B cell (primary cell): ENCODE measurements at regions not wholly inside any gene's neighbourhood (a gene's known extent, or its start where the extent isn't known, plus 50 kb on each side); places are given as distances from the start of the nearest gene placed in this dataset.

ENCODE experiments used
- ATAC-seq: fragments of 200-7000 bp; cut with Tn5 transposase; one replicate; pipeline ENCODE4 v1.10.0; 2021; ENCODE audit warnings: low read depth, mild to moderate bottlenecking, moderate number of reproducible peaks, moderate library complexity
- CTCF ChIA-PET: fragments of 350-600 bp; sonication (Branson Sonifier 250); formaldehyde crosslinking; loops from one replicate; lab custom pipeline; 2021; ENCODE audit warnings: antibody characterized with exemption, inconsistent platforms; lab: Charles Lee
- POLR2A ChIA-PET: fragments of 350-600 bp; sonication (Branson Sonifier 250); formaldehyde crosslinking; loops from one replicate; lab custom pipeline; 2021; ENCODE audit warnings: antibody characterized with exemption; lab: Charles Lee
- DNase-seq: peaks from one replicate; pipeline ENCODE4 v3.0.0; 2013
- H2AFZ ChIP-seq: 2 replicates; pipeline ENCODE4 v1.6.1; 2012; ENCODE audit warnings: mild to moderate bottlenecking, low read depth, low read length; ENCODE audit not compliant: insufficient read depth, poor library complexity, severe bottlenecking
- H3K27ac ChIP-seq, 2 donors: 1 replicate in 1 of 2; 2 replicates in 1 of 2; pipeline ENCODE4 v1.5.1; 2012 to 2013; ENCODE audit warnings: low read length in 2 of 2, mild to moderate bottlenecking in 2 of 2, moderate library complexity in 1 of 2
- H3K27me3 ChIP-seq, 4 experiments: fragments of 200-600 bp in 1 of 4; sonication (generic) in 1 of 4; replicated peaks in 1 of 4; 1 replicate in 2 of 4; 2 replicates in 2 of 4; pipeline versions ENCODE4 v1.6.1 to v1.7.0; 2013 to 2016; ENCODE audit warnings: low read length in 3 of 4, mild to moderate bottlenecking in 2 of 4, mixed read lengths in 1 of 4, moderate library complexity in 1 of 4; ENCODE audit not compliant: insufficient read depth in 4 of 4, control insufficient read depth in 3 of 4; ENCODE audit errors: control extremely low read depth in 1 of 4
- H3K36me3 ChIP-seq, 2 experiments: replicated peaks in 1 of 2; 1 replicate in 1 of 2; 2 replicates in 1 of 2; pipeline versions ENCODE4 v1.6.1 to v1.7.1; 2013; ENCODE audit warnings: low read length in 1 of 2; ENCODE audit not compliant: insufficient read depth in 2 of 2, control insufficient read depth in 1 of 2; ENCODE audit errors: control extremely low read depth in 1 of 2, extremely low read depth in 1 of 2
- H3K4me1 ChIP-seq, 2 donors: fragments of 200-600 bp in 1 of 2; sonication (generic) in 1 of 2; 1 replicate in 1 of 2; 2 replicates in 1 of 2; pipeline versions ENCODE4 v1.5.1 to v1.6.1; 2013 to 2017; ENCODE audit warnings: low read length in 2 of 2; ENCODE audit not compliant: control insufficient read depth in 2 of 2, insufficient read depth in 2 of 2
- H3K4me2 ChIP-seq: replicated peaks from 2 replicates; pipeline ENCODE3; 2012; ENCODE audit warnings: mild to moderate bottlenecking, low read depth, low read length; ENCODE audit not compliant: poor library complexity, severe bottlenecking
- H3K4me3 ChIP-seq, 5 experiments: fragments of 200-600 bp in 1 of 5; sonication (generic) in 1 of 5; 1 replicate in 3 of 5; 2 replicates in 2 of 5; pipeline versions ENCODE4 v1.5.1 to v1.7.0; 2011 to 2016; ENCODE audit warnings: low read length in 4 of 5, mild to moderate bottlenecking in 4 of 5, low read depth in 2 of 5, control low read depth in 1 of 5, moderate library complexity in 1 of 5; ENCODE audit not compliant: insufficient read depth in 1 of 5; ENCODE audit errors: control extremely low read depth in 1 of 5, extremely low read depth in 1 of 5
- H3K79me2 ChIP-seq: fragments of 200-600 bp; sonication (generic); one replicate; pipeline ENCODE4 v1.6.0; 2016; ENCODE audit warnings: low read length; ENCODE audit not compliant: control insufficient read depth, insufficient read depth
- H3K9ac ChIP-seq: fragments of 200-600 bp; sonication (generic); 2 replicates; pipeline ENCODE4 v1.6.1; 2017; ENCODE audit warnings: mild to moderate bottlenecking, low read length, moderate library complexity
- H3K9me3 ChIP-seq, 3 donors: one replicate each; pipeline versions ENCODE4 v1.6.1 to v1.7.1; 2013; ENCODE audit warnings: low read length in 2 of 3; ENCODE audit not compliant: control insufficient read depth in 2 of 3, insufficient read depth in 1 of 3; ENCODE audit errors: control extremely low read depth in 1 of 3
- H4K20me1 ChIP-seq: 2 replicates; pipeline ENCODE4 v1.6.0; 2012; ENCODE audit warnings: mild to moderate bottlenecking, low read length; ENCODE audit not compliant: insufficient read depth, control insufficient read depth, poor library complexity, severe bottlenecking
- H3K27ac Mint-ChIP-seq: one replicate; pipeline ENCODE4 v1.8.0; 2021; ENCODE audit warnings: mixed read lengths
- H3K27me3 Mint-ChIP-seq: one replicate; pipeline ENCODE4 v1.8.0; 2021; ENCODE audit warnings: mixed read lengths
- H3K4me1 Mint-ChIP-seq: one replicate; pipeline ENCODE4 v1.8.0; 2021; ENCODE audit warnings: mixed read lengths
- H3K4me3 Mint-ChIP-seq: one replicate; pipeline ENCODE4 v1.8.0; 2021; ENCODE audit warnings: mixed read lengths
- H3K9me3 Mint-ChIP-seq: one replicate; pipeline ENCODE4 v1.8.0; 2022; ENCODE audit warnings: mixed read lengths; ENCODE audit not compliant: insufficient read depth
- EZH2 ChIP-seq: IDR thresholded peaks from 2 replicates; pipeline ENCODE4 v1.6.1; 2012; ENCODE audit warnings: borderline replicate concordance, low read depth, mild to moderate bottlenecking, moderate library complexity, low read length; ENCODE audit not compliant: insufficient read depth, poor library complexity, severe bottlenecking
- WGBS: methylation state at CpG from one replicate; pipeline ENCODE4 v1.1.5; 2013; ENCODE audit warnings: missing lambda C conversion rate; ENCODE audit not compliant: insufficient coverage; 5-methylcytosine and 5-hydroxymethylcytosine counted together
- intact Hi-C: fragments of 100-400 bp; cut with micrococcal nuclease; formaldehyde crosslinking; loops from one replicate; pipeline ENCODE4 v1.10.0; 2022
- TF ChIP-seq, protein P1 (sequence below): fragments of 200-600 bp; IDR thresholded peaks from one replicate; pipeline ENCODE4 v1.8.0; 2022; ENCODE audit warnings: antibody characterized with exemption, mild to moderate bottlenecking

GRCh38 chr5:123285122-123286023, 137.8 kb downstream of the CEP120 start:
- H3K27ac ChIP-seq: no peak overlapping the region
- POLR2A ChIA-PET: interaction anchor here (0.5 kb wide), 1 partner anchor 1324 kb away, joined by 3 read pairs; no protein-coding TSS in a partner anchor
- TF ChIP-seq, protein P1, sequence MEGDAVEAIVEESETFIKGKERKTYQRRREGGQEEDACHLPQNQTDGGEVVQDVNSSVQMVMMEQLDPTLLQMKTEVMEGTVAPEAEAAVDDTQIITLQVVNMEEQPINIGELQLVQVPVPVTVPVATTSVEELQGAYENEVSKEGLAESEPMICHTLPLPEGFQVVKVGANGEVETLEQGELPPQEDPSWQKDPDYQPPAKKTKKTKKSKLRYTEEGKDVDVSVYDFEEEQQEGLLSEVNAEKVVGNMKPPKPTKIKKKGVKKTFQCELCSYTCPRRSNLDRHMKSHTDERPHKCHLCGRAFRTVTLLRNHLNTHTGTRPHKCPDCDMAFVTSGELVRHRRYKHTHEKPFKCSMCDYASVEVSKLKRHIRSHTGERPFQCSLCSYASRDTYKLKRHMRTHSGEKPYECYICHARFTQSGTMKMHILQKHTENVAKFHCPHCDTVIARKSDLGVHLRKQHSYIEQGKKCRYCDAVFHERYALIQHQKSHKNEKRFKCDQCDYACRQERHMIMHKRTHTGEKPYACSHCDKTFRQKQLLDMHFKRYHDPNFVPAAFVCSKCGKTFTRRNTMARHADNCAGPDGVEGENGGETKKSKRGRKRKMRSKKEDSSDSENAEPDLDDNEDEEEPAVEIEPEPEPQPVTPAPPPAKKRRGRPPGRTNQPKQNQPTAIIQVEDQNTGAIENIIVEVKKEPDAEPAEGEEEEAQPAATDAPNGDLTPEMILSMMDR: no peak
- no peak for TF ChIP-seq EZH2
- H4K20me1 ChIP-seq: no peaks in the 10 kb centered on the region
- ATAC-seq (no peak), DNase-seq (no peak)
- no peaks in the 10 kb centered on the region for H3K79me2 ChIP-seq
- Mint-ChIP-seq H3K4me3 (no peak overlapping the region), H3K27ac (no peak overlapping the region), H3K9me3 (no peaks in the 10 kb centered on the region), H3K4me1 (peaks cover 2% of the 10 kb centered on the region), H3K27me3 (peaks cover 40% of the 10 kb centered on the region)
- no peaks in the 10 kb centered on the region for H3K9me3 ChIP-seq
- H3K4me3 ChIP-seq: no peak overlapping the region
- no peak overlapping the region for H3K4me2 ChIP-seq
- peaks cover 0 to 9% (median 3%) of the 10 kb centered on the region in 4 experiments for H3K27me3 ChIP-seq
- H2AFZ ChIP-seq: no peak overlapping the region
- CTCF ChIA-PET: no interaction called here
- no peak overlapping the region for H3K9ac ChIP-seq
- H3K4me1 ChIP-seq: no peaks in the 10 kb centered on the region
- no peaks in the 10 kb centered on the region for H3K36me3 ChIP-seq
- 13% methylated on average over 24 of the region's 34 CpGs for WGBS
- intact Hi-C loops: no loop called here

GRCh38 chr5:123283499-123283898, 139.7 kb downstream of the CEP120 start:
- no peak overlapping the region for H2AFZ ChIP-seq
- no peak overlapping the region for H3K4me2 ChIP-seq
- no peak overlapping the region for H3K9ac ChIP-seq
- H3K4me3 ChIP-seq: no peak overlapping the region
- intact Hi-C loops: no loop called here
- Mint-ChIP-seq H3K4me1 (peaks cover 2% of the 10 kb centered on the region), H3K27me3 (peaks cover 31% of the 10 kb centered on the region), H3K27ac (no peak overlapping the region), H3K9me3 (no peaks in the 10 kb centered on the region), H3K4me3 (no peak overlapping the region)
- no peaks in the 10 kb centered on the region for H3K79me2 ChIP-seq
- ATAC-seq (no peak), DNase-seq (no peak)
- WGBS: no CpG with 5 or more reads among the region's 1 CpG
- peaks cover 0 to 9% (median 2%) of the 10 kb centered on the region in 4 experiments for H3K27me3 ChIP-seq
- no peaks in the 10 kb centered on the region for H3K4me1 ChIP-seq
- ChIA-PET POLR2A (no interaction called here), CTCF (interaction anchor here (0.6 kb wide), 1 partner anchor 8 kb away, joined by 3 read pairs; no protein-coding TSS in a partner anchor)
- H3K27ac ChIP-seq: no peak overlapping the region
- H3K9me3 ChIP-seq: no peaks in the 10 kb centered on the region
- no peaks in the 10 kb centered on the region for H3K36me3 ChIP-seq
- no peaks in the 10 kb centered on the region for H4K20me1 ChIP-seq
- TF ChIP-seq, protein P1: no peak
- TF ChIP-seq EZH2: no peak
